Epithelial cell of esophagus (primary cell): ENCODE measurements at regions not wholly inside any gene's neighbourhood (a gene's known extent, or its start where the extent isn't known, plus 50 kb on each side); places are given as distances from the start of the nearest gene placed in this dataset.
A peak's percentile ranks its signal among the peaks of the same experiment; 100 is the strongest.
"Not testable (repeated sequence)": the region's sequence is repeated elsewhere in the genome, so short reads cannot be mapped to it uniquely, and the experiment has no call there.

Source experiments
- DNase-seq: peaks from one replicate; pipeline ENCODE4 v3.0.0; 2010; ENCODE audit warnings: low read depth
- H3K4me3 ChIP-seq: 2 replicates; pipeline ENCODE4 v1.5.1; 2011; ENCODE audit warnings: mild to moderate bottlenecking, low read length, control low read depth
- CTCF ChIP-seq: IDR thresholded peaks from 2 replicates; pipeline ENCODE4 v1.5.1; 2011; ENCODE audit warnings: low read depth, mild to moderate bottlenecking, low read length, control low read depth, inconsistent platforms; ENCODE audit not compliant: insufficient read depth; ENCODE audit errors: missing control alignments

GRCh38 chr12:96085475-96085874 is 50.1 kb upstream of the LTA4H start:
- no peak for DNase-seq
- no peak for TF ChIP-seq CTCF
- H3K4me3 ChIP-seq = no peak overlapping the region

GRCh38 chr12:96086190-96086589 is 50.8 kb upstream of the LTA4H start:
- DNase-seq = not testable (repeated sequence)

GRCh38 chr12:96091833-96092232 is 56.4 kb upstream of the LTA4H start:
- peak; percentile 64 for DNase-seq
- TF ChIP-seq CTCF = peak; percentile 43
- H3K4me3 ChIP-seq = no peak overlapping the region

More at GRCh38 chr12:96086190-96086589, 50.8 kb upstream of the LTA4H start:
- H3K4me3 ChIP-seq = not testable (repeated sequence)

GRCh38 chr12:96093543-96094196 is 58.3 kb upstream of the LTA4H start:
- no peak for TF ChIP-seq CTCF
- peak; percentile 61 for DNase-seq
- no peak overlapping the region for H3K4me3 ChIP-seq

GRCh38 chr12:96094201-96094600 is 58.8 kb upstream of the LTA4H start:
- TF ChIP-seq CTCF = no peak
- DNase-seq = peak; percentile 91
- H3K4me3 ChIP-seq = no peak overlapping the region

- no peak for DNase-seq
- no peak overlapping the region for H3K4me3 ChIP-seq
- no peak for TF ChIP-seq CTCF
Observed at GRCh38 chr12:96098631-96099030, 63.2 kb upstream of the LTA4H start.

- H3K4me3 ChIP-seq = no peak overlapping the region
- DNase-seq = no peak
- no peak for TF ChIP-seq CTCF
Observed at GRCh38 chr12:96099421-96099820, 64.0 kb upstream of the LTA4H start.
